CD14-positive monocyte (primary cell): ENCODE measurements at regions not wholly inside any gene's neighbourhood (a gene's known extent, or its start where the extent isn't known, plus 50 kb on each side); places are given as distances from the start of the nearest gene placed in this dataset.
"Not testable (repeated sequence)": the region's sequence is repeated elsewhere in the genome, so short reads cannot be mapped to it uniquely, and the experiment has no call there.

Experiments used
- DNase-seq, 3 donors: peaks; one replicate each; pipeline ENCODE4 v3.0.0-alpha.2; 2011 to 2022
- H2AFZ ChIP-seq: 2 replicates; pipeline ENCODE4 v1.6.0; 2012; ENCODE audit warnings: mild to moderate bottlenecking, low read depth, low read length, inconsistent platforms; ENCODE audit not compliant: insufficient read depth, poor library complexity, severe bottlenecking
- H3K27ac ChIP-seq, 2 donors: 1 replicate in 1 of 2; 2 replicates in 1 of 2; pipeline ENCODE4 v1.5.1; 2012 to 2013; ENCODE audit warnings: low read length in 2 of 2, control low read depth in 1 of 2, inconsistent platforms in 1 of 2, low read depth in 1 of 2, mild to moderate bottlenecking in 1 of 2
- H3K27me3 ChIP-seq, 2 donors: one replicate each; pipeline versions ENCODE4 v1.6.0 to v1.6.1; 2011 to 2013; ENCODE audit warnings: low read length in 2 of 2; ENCODE audit not compliant: control insufficient read depth in 2 of 2, insufficient read depth in 2 of 2
- H3K36me3 ChIP-seq, 2 donors: replicated peaks in 1 of 2; 1 replicate in 1 of 2; 2 replicates in 1 of 2; pipeline versions ENCODE4 v1.5.1 to v1.6.1; 2012 to 2013; ENCODE audit warnings: low read length in 2 of 2, control low read depth in 1 of 2, inconsistent platforms in 1 of 2, mild to moderate bottlenecking in 1 of 2; ENCODE audit not compliant: insufficient read depth in 2 of 2, control insufficient read depth in 1 of 2
- H3K4me1 ChIP-seq, 2 donors: 1 replicate in 1 of 2; 2 replicates in 1 of 2; pipeline versions ENCODE4 v1.5.1 to v1.6.1; 2012 to 2013; ENCODE audit warnings: low read length in 2 of 2, control low read depth in 1 of 2, inconsistent platforms in 1 of 2, mild to moderate bottlenecking in 1 of 2, moderate library complexity in 1 of 2; ENCODE audit not compliant: insufficient read depth in 2 of 2, control insufficient read depth in 1 of 2
- H3K4me2 ChIP-seq: replicated peaks from 2 replicates; pipeline ENCODE3; 2012; ENCODE audit warnings: low read length, moderate library complexity, mild to moderate bottlenecking; ENCODE audit not compliant: poor library complexity, severe bottlenecking; ENCODE audit errors: extremely low read depth
- H3K4me3 ChIP-seq, 3 experiments: fragments of 200-600 bp in 1 of 3; sonication (generic) in 1 of 3; replicated peaks in 1 of 3; 1 replicate in 2 of 3; 2 replicates in 1 of 3; pipeline ENCODE4 v1.5.1; 2011 to 2013; ENCODE audit warnings: low read length in 3 of 3, mild to moderate bottlenecking in 3 of 3, control low read depth in 2 of 3, low read depth in 2 of 3, inconsistent platforms in 1 of 3, moderate library complexity in 1 of 3
- H3K79me2 ChIP-seq: 2 replicates; pipeline ENCODE4 v1.6.0; 2012; ENCODE audit warnings: mild to moderate bottlenecking, control low read depth, inconsistent platforms, low read length, moderate library complexity; ENCODE audit not compliant: insufficient read depth
- H3K9ac ChIP-seq: 2 replicates; pipeline ENCODE4 v1.6.0; 2017; ENCODE audit warnings: low read length, mild to moderate bottlenecking; ENCODE audit not compliant: insufficient read depth, poor library complexity, severe bottlenecking
- H3K9me3 ChIP-seq, 2 donors: replicated peaks in 1 of 2; 1 replicate in 1 of 2; 2 replicates in 1 of 2; pipeline versions ENCODE4 v1.5.1 to v1.6.1; 2012 to 2013; ENCODE audit warnings: low read length in 2 of 2, control low read depth in 1 of 2; ENCODE audit not compliant: control insufficient read depth in 1 of 2, insufficient read depth in 1 of 2
- H4K20me1 ChIP-seq: 2 replicates; pipeline ENCODE4 v1.6.0; 2012; ENCODE audit warnings: mild to moderate bottlenecking, low read length, control low read depth, moderate library complexity; ENCODE audit not compliant: insufficient read depth
- H3K27ac Mint-ChIP-seq, 7 donors: one replicate each; pipeline ENCODE4 v1.8.0; 2020; ENCODE audit warnings: mild to moderate bottlenecking in 7 of 7, mixed read lengths in 7 of 7, moderate library complexity in 6 of 7, inconsistent platforms in 2 of 7
- H3K27me3 Mint-ChIP-seq, 3 donors: one replicate each; pipeline ENCODE4 v1.8.0; 2021 to 2022; ENCODE audit warnings: low read depth in 3 of 3, mild to moderate bottlenecking in 3 of 3, mixed read lengths in 3 of 3, moderate library complexity in 3 of 3, inconsistent platforms in 1 of 3
- H3K36me3 Mint-ChIP-seq, 2 donors: one replicate each; pipeline ENCODE4 v1.8.0; 2020; ENCODE audit warnings: mixed read lengths in 2 of 2, inconsistent platforms in 1 of 2, mild to moderate bottlenecking in 1 of 2
- H3K4me1 Mint-ChIP-seq: one replicate; pipeline ENCODE4 v1.8.0; 2020; ENCODE audit warnings: mild to moderate bottlenecking, mixed read lengths
- H3K4me3 Mint-ChIP-seq, 2 donors: one replicate each; pipeline ENCODE4 v1.8.0; 2020; ENCODE audit warnings: mild to moderate bottlenecking in 2 of 2, mixed read lengths in 2 of 2, moderate library complexity in 1 of 2
- H3K9me3 Mint-ChIP-seq, 7 donors: one replicate each; pipeline ENCODE4 v1.8.0; 2020 to 2022; ENCODE audit warnings: mixed read lengths in 7 of 7, mild to moderate bottlenecking in 6 of 7, moderate library complexity in 6 of 7, inconsistent platforms in 2 of 7
- WGBS: methylation state at CpG from one replicate; pipeline ENCODE4 v1.1.5; 2013; ENCODE audit warnings: missing lambda C conversion rate; ENCODE audit not compliant: insufficient coverage; 5-methylcytosine and 5-hydroxymethylcytosine counted together
- intact Hi-C, 2 donors: fragments of 100-400 bp; cut with micrococcal nuclease; formaldehyde crosslinking; loops; one replicate each; pipeline versions ENCODE4 v1.15.0 to v1.15.1; 2023
- TF ChIP-seq, protein P1 (sequence below): fragments of 200-600 bp; IDR thresholded peaks from one replicate; pipeline ENCODE4 v1.8.0; 2022; ENCODE audit warnings: antibody characterized with exemption, mild to moderate bottlenecking

DNA sequence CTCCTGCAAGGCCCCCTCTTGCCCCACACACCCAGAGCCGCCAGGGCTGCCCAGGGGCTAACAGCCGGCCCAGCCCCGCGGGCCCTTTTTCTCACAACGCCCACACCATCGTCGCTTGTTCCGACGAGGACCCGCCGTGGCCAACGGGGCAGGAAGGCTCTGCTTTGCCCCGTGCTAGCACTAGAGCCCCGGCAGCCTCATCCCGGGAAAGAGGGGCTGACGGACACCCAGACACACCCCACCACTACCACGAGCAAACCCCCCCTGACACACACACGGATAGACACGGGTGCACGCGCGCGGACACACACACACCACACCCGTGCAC lies 443.2 kb upstream of the DEFB115 start:
- H3K4me1 ChIP-seq: not testable (repeated sequence)

DNA sequence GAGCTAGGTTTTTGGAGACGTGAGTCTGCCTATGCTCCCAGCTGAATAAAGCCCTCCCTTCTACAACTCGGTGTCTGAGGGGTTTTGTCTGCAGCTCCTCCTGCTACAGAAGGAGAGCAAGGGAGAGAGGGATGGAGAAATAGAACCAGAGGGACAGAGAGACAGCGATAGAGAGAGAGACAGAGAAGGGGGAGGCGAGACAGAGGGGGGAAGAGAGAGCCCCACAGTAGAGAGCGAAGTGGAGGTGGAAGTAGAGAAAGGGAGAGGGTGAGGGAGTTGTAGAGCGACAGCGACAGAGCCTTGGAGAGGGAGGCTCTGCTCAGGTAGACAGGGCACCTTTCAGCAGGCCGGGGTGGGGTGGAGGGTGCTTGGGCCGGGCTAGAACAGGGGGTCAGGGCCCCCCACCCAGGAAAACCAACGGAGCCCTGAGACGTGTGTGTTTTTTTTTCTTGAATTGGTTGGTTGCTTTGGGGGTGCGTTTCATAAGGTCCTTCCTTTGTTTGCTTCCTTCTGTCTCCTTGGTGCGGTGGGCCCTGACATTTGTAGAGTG lies 442.4 kb upstream of the DEFB115 start:
- DNase-seq, H3K4me3 Mint-ChIP-seq, H2AFZ ChIP-seq, H3K4me2 ChIP-seq, H3K36me3 Mint-ChIP-seq, H3K4me3 ChIP-seq, H3K9ac ChIP-seq, H3K27ac Mint-ChIP-seq, H3K27me3 ChIP-seq, H3K36me3 ChIP-seq, H3K79me2 ChIP-seq, H3K27me3 Mint-ChIP-seq, intact Hi-C loops, H3K4me1 Mint-ChIP-seq, H3K27ac ChIP-seq, H3K4me1 ChIP-seq, H4K20me1 ChIP-seq: not testable (repeated sequence)
- peaks cover 52 to 68% of the 10 kb centered on the region in 2 donors for H3K9me3 ChIP-seq
- peaks cover 0 to 21% (median 0%) of the 10 kb centered on the region in 7 donors for H3K9me3 Mint-ChIP-seq
- WGBS: 74% methylated on average over 12 of the region's 13 CpGs

More for the DNA sequence above, 443.2 kb upstream of the DEFB115 start:
- H3K27ac Mint-ChIP-seq, H3K9ac ChIP-seq, H2AFZ ChIP-seq, H3K27me3 ChIP-seq, H3K79me2 ChIP-seq, H3K27me3 Mint-ChIP-seq, H3K36me3 ChIP-seq, H3K4me3 ChIP-seq, intact Hi-C loops, H3K36me3 Mint-ChIP-seq, DNase-seq, H4K20me1 ChIP-seq, H3K4me1 Mint-ChIP-seq, H3K4me3 Mint-ChIP-seq, H3K4me2 ChIP-seq, H3K27ac ChIP-seq: not testable (repeated sequence)
- peaks cover 50 to 60% of the 10 kb centered on the region in 2 donors for H3K9me3 ChIP-seq
- WGBS: 75% methylated on average over 22 of the region's 24 CpGs
- H3K9me3 Mint-ChIP-seq: peaks cover 0 to 21% (median 0%) of the 10 kb centered on the region in 7 donors

DNA sequence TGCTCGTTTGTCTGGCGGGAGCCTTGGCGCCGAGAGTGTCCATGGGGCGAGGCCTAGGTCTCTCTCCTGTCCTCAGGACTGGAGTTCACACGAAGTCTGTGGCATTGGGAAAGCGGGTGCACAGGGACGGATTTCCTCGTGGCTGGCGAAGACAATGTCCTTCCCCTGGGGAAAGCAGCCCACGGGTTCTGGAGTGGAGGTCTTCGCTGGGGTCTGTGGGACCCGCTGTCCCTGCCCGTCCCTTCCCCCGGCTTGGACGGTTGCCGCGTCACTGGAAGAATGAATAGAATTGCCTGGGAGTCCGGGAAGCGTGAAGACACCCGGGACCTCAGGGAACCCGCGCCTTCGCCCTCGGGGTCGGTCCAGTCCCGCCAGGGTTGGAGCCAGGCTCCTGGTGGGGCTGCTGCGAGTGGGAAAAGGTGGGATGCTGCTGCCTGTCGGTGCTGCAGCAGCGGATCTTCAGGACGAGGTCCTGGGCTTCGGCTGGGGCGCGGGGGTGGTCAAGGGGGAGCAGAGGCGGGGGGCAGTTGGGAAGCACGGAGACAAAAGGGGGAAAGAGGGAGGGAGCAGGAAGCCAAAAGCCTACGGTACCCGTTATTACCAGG lies 441.8 kb upstream of the DEFB115 start:
- Histone ChIP-seq H3K4me1 (no peaks in the 10 kb centered on the region), H3K9me3 (peaks cover 52 to 70% of the 10 kb centered on the region in 2 donors), H3K4me2 (no peak overlapping the region), H3K27ac (no peak overlapping the region), H3K9ac (no peak overlapping the region), H4K20me1 (no peaks in the 10 kb centered on the region), H3K36me3 (no peaks in the 10 kb centered on the region), H2AFZ (no peak overlapping the region), H3K27me3 (no peaks in the 10 kb centered on the region), H3K4me3 (no peak overlapping the region), H3K79me2 (no peaks in the 10 kb centered on the region)
- no peaks in the 10 kb centered on the region for H3K4me1 Mint-ChIP-seq
- intact Hi-C loops: no loop called here
- H3K27ac Mint-ChIP-seq: no peak overlapping the region
- TF ChIP-seq, protein P1, sequence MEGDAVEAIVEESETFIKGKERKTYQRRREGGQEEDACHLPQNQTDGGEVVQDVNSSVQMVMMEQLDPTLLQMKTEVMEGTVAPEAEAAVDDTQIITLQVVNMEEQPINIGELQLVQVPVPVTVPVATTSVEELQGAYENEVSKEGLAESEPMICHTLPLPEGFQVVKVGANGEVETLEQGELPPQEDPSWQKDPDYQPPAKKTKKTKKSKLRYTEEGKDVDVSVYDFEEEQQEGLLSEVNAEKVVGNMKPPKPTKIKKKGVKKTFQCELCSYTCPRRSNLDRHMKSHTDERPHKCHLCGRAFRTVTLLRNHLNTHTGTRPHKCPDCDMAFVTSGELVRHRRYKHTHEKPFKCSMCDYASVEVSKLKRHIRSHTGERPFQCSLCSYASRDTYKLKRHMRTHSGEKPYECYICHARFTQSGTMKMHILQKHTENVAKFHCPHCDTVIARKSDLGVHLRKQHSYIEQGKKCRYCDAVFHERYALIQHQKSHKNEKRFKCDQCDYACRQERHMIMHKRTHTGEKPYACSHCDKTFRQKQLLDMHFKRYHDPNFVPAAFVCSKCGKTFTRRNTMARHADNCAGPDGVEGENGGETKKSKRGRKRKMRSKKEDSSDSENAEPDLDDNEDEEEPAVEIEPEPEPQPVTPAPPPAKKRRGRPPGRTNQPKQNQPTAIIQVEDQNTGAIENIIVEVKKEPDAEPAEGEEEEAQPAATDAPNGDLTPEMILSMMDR: no peak
- 75% methylated on average over 37 of the region's 38 CpGs for WGBS
- no peak overlapping the region for H3K4me3 Mint-ChIP-seq
- H3K9me3 Mint-ChIP-seq: peaks cover 0 to 21% (median 0%) of the 10 kb centered on the region in 7 donors
- peak in 1 of 3 donors; percentile 4 for DNase-seq
- H3K27me3 Mint-ChIP-seq: peaks cover 2 to 8% (median 5%) of the 10 kb centered on the region in 3 donors
- no peaks in the 10 kb centered on the region for H3K36me3 Mint-ChIP-seq
